Endothelial cell of hepatic sinusoid (primary cell): ENCODE measurements at regions not wholly inside any gene's neighbourhood (a gene's known extent, or its start where the extent isn't known, plus 50 kb on each side); places are given as distances from the start of the nearest gene placed in this dataset.
"Not testable (repeated sequence)": the region's sequence is repeated elsewhere in the genome, so short reads cannot be mapped to it uniquely, and the experiment has no call there.

Experiments used
- in situ Hi-C: cut with HindIII; loops from 2 replicates; pipeline ENCODE4 v1.10.0; 2017; ENCODE audit warnings: low sequenced_read_pairs

DNA sequence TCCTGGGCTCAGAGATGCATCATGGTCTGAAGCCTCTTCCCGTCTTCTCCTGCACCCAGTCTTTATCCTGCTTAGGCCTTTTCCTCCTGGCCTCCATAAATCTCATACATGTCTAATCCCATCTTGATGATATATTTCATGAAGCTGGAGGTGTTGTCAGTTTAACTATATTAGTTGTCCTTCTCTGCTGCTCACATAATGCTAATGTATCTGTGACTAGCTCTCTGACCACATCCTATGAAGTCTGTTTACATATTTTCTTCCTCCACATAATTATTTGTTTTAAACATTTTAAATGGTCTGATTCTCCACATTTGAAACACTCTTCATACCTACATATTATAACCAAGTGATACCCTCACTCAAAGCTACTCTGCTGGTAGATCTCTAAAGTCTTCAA lies 315.2 kb upstream of the RND3 start:
- in situ Hi-C loops, result no loop called here

DNA sequence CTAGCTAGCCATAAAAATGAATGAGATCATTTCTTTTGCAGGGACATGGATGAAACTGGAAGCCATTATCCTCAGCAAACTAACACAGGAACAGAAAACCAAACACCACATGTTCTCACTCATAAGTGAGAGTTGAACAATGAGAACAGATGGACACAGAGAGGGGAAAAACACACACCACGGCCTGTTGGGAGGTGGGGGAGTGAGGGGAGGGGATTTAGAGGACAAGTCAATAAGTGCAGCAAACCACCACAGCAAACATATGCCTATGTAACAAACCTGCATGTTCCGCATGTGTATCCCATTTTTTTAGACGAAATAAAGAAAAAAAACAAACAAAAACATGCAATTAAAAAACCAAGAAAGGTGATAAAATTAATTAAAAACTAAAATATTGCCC lies 308.8 kb upstream of the RND3 start:
- in situ Hi-C loops, result not testable (repeated sequence)

- in situ Hi-C loops, result no loop called here
These were observed 305.4 kb upstream of the RND3 start for GRCh38 chr2:150792780-150793300.

DNA sequence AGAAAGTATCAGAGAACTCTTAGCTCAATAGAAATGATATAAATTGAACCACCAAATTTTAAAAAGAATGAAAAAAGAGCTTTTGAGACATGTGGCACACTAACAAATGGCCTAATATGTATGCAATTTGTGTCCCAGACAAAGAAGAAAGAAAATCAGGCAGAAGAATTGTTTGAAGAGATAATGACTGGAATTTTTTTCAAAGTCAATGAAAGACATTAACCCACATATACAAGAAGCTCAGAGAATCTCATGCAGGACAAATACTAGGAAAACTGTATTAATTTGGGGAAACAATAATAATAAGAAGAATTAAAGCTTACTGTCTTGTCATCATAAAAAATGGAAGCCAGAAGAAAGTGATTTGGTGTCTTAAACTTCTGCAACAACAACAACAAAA lies 304.1 kb upstream of the RND3 start:
- in situ Hi-C loops, result no loop called here

DNA sequence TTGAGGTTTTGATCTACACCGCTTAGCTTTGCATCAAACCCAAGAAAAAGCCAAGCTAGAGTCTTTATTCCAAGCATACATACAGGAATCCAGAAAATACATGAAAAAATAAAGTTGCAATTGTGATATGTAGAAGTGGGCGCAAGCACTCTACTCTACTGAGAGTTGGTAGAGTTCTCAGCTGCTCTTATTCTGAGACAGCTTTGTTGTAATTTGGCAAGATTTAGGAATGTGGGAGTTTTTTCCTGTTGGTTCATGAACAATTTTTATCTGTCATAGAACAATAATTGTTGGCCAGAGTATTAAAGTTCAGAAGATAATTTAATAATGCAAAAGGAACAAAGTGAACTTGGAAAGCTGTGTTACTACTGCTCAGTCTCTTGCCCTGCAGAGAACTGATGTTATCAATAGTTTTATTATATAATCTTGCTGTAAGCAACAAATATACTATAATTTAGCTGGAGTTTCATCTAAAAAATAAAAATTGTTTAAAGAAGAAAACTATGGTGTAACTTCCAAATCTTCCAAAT lies 302.0 kb upstream of the RND3 start:
- in situ Hi-C loops, result no loop called here

DNA sequence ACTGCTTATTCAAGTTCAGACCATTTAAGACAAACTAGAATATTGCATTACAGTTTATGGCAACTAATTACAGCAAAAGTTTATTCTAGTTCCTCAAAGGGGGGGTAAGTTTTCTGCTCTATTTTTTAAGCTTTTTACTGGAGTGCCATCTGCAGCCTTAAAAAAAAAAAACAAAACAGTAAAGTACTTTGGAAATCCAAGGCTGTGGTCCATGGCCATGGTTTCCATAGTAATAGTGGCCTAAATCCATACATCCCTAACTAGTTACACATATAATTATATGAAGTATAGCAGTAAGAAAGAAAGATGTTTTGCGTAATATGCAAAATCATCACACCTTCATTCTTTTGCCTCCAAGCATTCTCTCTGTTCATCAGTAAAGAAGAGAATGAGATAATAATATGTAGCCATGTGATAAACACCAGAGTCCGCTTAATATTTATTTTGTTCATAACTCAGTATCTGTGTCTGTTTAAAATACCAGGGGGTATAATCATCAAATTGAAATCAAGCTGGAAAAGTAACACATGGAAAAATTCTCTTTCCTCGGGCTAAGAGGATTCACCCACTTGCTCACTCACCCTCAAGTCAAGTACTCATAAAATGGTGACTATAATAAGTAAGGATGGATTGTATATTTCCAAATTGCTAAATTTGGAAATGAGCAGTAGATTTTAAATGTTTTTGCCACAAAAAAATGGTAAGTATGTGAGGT lies 301.1 kb upstream of the RND3 start:
- in situ Hi-C loops, result no loop called here

DNA sequence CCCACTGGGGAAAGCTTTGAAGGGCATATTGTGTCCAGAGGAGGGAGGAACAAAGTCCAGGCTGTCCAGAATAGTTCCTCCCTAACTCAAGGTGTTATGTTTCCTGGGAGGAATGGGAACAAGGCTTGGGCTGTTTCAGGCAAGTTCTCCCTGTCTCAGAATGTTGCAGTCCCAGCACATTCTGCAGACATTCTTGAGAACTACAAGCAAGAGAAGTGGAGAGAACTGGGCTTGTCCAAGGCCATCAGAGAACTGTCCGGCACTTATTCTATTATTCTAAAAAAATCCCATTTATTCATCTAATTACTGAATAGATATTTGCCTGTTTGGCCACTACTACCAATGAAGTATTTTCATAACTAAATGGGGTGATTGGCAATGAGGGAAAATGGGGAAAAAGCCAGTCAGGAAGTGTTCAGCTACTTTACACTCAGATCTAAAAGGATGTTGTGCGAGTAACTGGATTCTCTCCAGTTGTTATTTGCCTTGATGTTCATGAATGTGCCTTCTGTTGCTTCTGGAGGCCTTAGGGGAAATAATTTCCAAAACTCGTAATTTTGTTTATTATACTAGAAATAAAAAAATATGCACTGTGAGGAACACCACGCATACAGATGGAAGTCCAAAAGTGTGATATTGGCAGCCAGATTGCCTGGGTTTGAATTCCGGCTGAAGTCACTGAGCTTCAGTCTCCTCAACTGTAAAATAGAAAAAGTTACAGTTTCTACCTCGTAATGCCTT lies 300.1 kb upstream of the RND3 start:
- in situ Hi-C loops, result no loop called here

DNA sequence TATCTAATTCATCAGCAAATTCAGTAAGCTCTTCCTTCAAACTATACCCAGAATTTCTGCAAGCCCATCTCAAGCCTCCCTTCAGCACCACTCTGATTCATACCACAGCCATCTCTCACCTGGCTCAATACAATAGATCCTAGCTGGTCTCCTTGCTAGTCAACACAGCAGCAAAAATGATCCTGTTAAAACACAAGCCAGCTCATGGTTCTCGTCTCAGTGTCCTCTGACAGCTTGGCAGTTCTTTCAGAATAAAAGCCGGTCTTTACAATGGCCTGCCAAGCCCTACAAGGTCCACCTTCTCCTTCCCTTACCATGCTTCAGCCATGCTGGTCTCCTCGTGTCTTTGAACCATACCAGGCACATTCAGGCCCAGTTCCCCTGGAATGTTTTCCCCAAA lies 296.9 kb upstream of the RND3 start:
- in situ Hi-C loops, result no loop called here

GRCh38 chr2:150783896-150784295 lies 296.4 kb upstream of the RND3 start:
- in situ Hi-C loops, result no loop called here

GRCh38 chr2:150783015-150783414 lies 295.5 kb upstream of the RND3 start:
- in situ Hi-C loops, result no loop called here

DNA sequence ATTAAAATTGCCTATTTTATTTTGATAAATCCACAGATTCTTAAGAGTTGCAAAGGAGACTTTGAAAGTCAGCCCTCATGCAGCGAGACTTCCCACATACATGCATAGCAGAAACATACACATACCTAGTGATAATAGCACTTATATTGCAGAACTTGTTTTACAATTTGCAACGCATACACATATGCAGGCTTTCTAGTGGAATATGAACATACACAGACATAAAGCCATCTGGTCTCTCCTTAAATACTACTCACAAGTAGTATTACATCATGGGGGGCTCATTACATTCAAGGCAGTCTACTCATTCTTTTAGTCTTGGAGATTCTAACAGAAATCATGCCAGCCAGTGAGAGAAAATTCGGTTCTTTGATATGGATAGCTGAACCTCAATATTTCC lies 295.1 kb upstream of the RND3 start:
- in situ Hi-C loops, result no loop called here

GRCh38 chr2:150781142-150781541 lies 293.7 kb upstream of the RND3 start:
- in situ Hi-C loops, result no loop called here

GRCh38 chr2:150778828-150779227 lies 291.4 kb upstream of the RND3 start:
- in situ Hi-C loops, result no loop called here

DNA sequence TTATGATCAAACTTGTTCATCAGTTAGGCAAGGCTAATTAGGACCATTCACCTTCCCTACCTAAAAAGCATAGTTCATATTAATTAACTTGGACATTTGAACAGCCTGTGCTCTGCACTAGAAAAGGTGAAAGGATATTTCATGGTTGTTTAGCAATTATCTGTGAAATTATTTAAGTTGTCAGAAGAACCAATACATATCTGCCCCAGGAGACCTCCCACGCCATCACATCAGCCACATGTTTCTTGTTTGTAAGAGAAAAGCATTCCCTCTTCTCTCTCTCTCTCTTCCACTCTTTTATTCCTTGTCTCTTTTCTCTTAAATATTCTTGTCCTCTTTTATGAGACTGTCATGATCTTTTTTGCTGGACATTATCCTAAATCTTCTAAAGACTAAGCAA lies 282.0 kb upstream of the RND3 start:
- in situ Hi-C loops, result no loop called here

- in situ Hi-C loops, result no loop called here
These were observed 280.7 kb upstream of the RND3 start for GRCh38 chr2:150767991-150768746.

DNA sequence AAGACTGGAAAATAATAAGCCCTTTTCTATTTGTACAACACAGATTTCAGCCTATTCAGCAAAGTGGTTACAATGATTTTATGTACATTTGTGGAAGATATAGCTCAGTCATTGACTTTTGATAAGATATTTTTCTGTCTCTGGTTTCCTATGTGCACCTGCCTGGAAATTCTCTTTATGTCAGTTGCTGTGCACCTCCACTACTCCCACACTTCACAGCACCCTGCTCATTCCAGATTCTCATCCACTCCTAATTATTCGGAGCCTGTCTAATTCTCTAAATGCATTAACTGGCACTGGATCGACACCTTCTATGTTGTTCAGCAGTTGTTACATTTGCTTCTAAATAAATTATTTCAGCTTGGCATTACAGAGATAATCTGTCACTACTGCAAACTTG lies 275.1 kb upstream of the RND3 start:
- in situ Hi-C loops, result no loop called here

DNA sequence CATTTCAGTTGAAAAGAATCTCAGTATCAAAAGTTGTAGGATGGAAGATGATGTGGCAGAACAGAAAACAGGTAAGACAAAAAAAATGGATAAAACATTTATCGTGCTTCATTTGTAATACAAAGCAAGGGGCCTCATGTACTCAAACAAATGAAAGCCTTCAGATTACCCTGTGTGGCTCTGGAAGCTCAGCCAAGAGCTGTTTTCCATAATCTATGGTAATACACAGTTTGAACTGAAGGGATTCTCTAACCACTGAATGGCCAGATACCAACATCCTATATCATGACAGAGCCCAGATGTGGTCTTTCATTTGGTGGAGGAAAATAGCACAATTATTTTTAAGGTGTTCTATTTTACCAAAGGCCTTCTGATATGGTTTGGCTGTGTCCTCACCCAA lies 272.1 kb upstream of the RND3 start:
- in situ Hi-C loops, result no loop called here

- in situ Hi-C loops, result no loop called here
These were observed 271.6 kb upstream of the RND3 start for GRCh38 chr2:150759106-150759505.

DNA sequence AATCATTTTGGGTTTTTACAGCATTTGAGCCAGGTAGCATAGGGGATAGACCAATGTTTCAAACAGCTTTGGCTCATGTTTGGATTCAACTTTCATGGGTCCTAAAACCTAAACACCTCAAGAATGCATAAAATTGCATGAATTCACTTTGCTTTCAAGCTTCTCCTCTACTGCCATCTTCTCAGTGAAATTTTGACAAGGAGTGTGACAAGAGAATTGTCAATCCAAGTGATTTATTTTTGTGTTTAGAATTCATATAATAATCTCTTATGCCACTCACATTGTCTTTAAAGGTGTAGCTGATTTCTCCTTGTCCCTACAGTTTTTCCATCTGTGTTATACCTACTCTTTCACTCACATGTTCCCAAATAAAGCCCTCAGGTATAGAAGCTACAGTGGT lies 264.8 kb upstream of the RND3 start:
- in situ Hi-C loops, result no loop called here

DNA sequence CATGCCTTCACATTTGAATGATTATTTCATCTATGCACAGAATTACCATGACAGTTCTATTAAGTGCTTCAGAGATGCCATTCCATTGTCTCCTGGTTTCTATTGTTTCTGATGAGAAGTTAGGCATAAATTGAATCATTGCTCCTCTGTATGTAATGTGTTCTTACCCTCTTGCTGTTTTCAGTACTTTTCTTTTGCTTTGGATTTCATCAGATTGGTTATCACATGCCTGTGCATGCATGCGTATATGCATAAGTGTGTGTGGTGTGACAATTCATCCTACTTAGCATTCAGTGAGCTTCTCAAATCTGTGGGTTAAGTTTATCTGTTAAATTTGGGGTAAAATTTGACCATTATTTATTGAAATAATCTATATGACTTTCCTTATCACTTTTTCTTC lies 263.3 kb upstream of the RND3 start:
- in situ Hi-C loops, result no loop called here

DNA sequence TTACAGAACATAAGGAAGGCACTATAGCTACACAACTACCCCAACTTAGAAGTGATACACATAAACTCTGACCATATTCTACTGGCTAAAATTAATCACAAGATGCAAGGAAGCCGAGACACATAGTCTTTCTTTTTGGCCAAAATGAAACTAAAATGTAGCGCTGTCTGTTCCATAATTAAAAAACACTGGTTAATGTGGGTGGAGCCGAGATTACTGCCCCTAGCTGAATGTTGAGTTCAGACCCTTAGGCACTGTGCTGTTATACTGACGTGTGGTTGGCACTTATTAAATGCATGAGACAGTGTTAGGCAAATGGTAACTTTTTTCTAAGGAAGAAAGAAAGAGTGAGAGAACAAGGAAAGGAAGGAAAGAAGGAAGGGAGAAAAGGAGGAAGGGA lies 254.6 kb upstream of the RND3 start:
- in situ Hi-C loops, result no loop called here
